ENCODE measurements at regions not wholly inside any gene's neighbourhood (a gene's known extent, or its start where the extent isn't known, plus 50 kb on each side); places are given as distances from the start of the nearest gene placed in this dataset.

GRCh38 chr3:45319996-45320305, 68.4 kb upstream of the LARS2 start:
- Histone ChIP-seq H3K27me3 (ENCODE audit: low read depth) (peaks cover 39% of the 10 kb centered on the region), H3K4me3 (no peak overlapping the region), H3K4me1 (no peaks in the 10 kb centered on the region), H3K9me3 (replicated peaks) (no peaks in the 10 kb centered on the region), H3K27ac (replicated peaks) (no peak overlapping the region), H3K36me3 (no peaks in the 10 kb centered on the region)
- intact Hi-C loops (cut with micrococcal nuclease) = no loop called here
- DNase-seq = no peak
- TF ChIP-seq CTCF (IDR thresholded peaks at IDR 0.05; ENCODE audit: borderline replicate concordance) = no peak

GRCh38 chr3:45320986-45321385, 67.4 kb upstream of the LARS2 start:
- intact Hi-C loops (cut with micrococcal nuclease) = no loop called here
- H3K4me3 ChIP-seq = no peak overlapping the region
- TF ChIP-seq CTCF (IDR thresholded peaks at IDR 0.05; ENCODE audit: borderline replicate concordance) = no peak
- no peak for DNase-seq
- peaks cover 40% of the 10 kb centered on the region for H3K27me3 ChIP-seq (ENCODE audit: low read depth)
- no peaks in the 10 kb centered on the region for H3K36me3 ChIP-seq
- H3K27ac ChIP-seq (replicated peaks) = no peak overlapping the region
- H3K9me3 ChIP-seq (replicated peaks) = no peaks in the 10 kb centered on the region
- no peaks in the 10 kb centered on the region for H3K4me1 ChIP-seq

GRCh38 chr3:45321607-45322391, 66.6 kb upstream of the LARS2 start:
- no peak overlapping the region for H3K27ac ChIP-seq (replicated peaks)

GRCh38 chr3:45322616-45323015, 65.8 kb upstream of the LARS2 start:
- Histone ChIP-seq H3K36me3 (no peaks in the 10 kb centered on the region), H3K27ac (replicated peaks) (no peak overlapping the region), H3K27me3 (ENCODE audit: low read depth) (peaks cover 55% of the 10 kb centered on the region), H3K4me1 (no peaks in the 10 kb centered on the region), H3K4me3 (no peak overlapping the region), H3K9me3 (replicated peaks) (no peaks in the 10 kb centered on the region)
- DNase-seq = no peak
- no peak for TF ChIP-seq CTCF (IDR thresholded peaks at IDR 0.05; ENCODE audit: borderline replicate concordance)
- intact Hi-C loops (cut with micrococcal nuclease) = no loop called here

More at GRCh38 chr3:45321607-45322391, 66.6 kb upstream of the LARS2 start:
- no peak for DNase-seq
- no peak for TF ChIP-seq CTCF (IDR thresholded peaks at IDR 0.05; ENCODE audit: borderline replicate concordance)
- H3K4me3 ChIP-seq = no peak overlapping the region
- H3K9me3 ChIP-seq (replicated peaks) = no peaks in the 10 kb centered on the region
- intact Hi-C loops (cut with micrococcal nuclease) = no loop called here
- no peaks in the 10 kb centered on the region for H3K4me1 ChIP-seq
- H3K36me3 ChIP-seq = no peaks in the 10 kb centered on the region
- H3K27me3 ChIP-seq (ENCODE audit: low read depth) = peaks cover 47% of the 10 kb centered on the region

- H3K4me3 ChIP-seq = no peak overlapping the region
- H3K27me3 ChIP-seq (ENCODE audit: low read depth) = peaks cover 85% of the 10 kb centered on the region
- TF ChIP-seq CTCF (IDR thresholded peaks at IDR 0.05; ENCODE audit: borderline replicate concordance) = no peak
- H3K27ac ChIP-seq (replicated peaks) = no peak overlapping the region
- no peaks in the 10 kb centered on the region for H3K9me3 ChIP-seq (replicated peaks)
- H3K4me1 ChIP-seq = no peaks in the 10 kb centered on the region
- H3K36me3 ChIP-seq = no peaks in the 10 kb centered on the region
- intact Hi-C loops (cut with micrococcal nuclease) = no loop called here
- DNase-seq = no peak
Observed at GRCh38 chr3:45325676-45326075, 62.7 kb upstream of the LARS2 start.
